ENCODE measurements at regions not wholly inside any gene's neighbourhood (a gene's known extent, or its start where the extent isn't known, plus 50 kb on each side); places are given as distances from the start of the nearest gene placed in this dataset.

DNA sequence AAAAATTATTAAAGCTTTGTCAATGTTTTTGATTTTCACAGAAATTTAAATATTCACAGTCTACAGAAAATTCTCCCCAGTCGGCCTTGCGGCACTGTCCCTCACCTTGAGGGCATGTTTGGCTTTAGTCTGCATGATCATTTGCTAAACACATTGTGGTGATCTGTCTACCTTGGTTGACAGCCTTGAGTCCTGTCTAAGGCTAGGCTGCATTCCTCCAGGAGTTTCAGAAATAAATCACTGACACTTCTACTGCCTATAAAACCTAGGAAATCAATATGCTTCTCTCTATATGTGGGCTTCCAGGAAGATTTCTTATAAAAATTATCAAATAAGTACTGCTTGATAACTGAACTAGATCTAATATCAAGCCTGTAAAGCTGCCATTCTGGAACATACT lies 430.7 kb upstream of the GRM3 start:
- Histone ChIP-seq H4K5ac (ENCODE audit: insufficient read length, low read depth, low read length) (no peak overlapping the region), H2BK20ac (ENCODE audit: low read length) (0 out of 2 replicates have a peak overlapping the region, but pooled peaks have one; percentile 24), H3K36me3 (ENCODE audit: control insufficient read depth in 2 of 4, insufficient read depth in 4 of 4, low read length in 3 of 4) (no peaks in the 10 kb centered on the region), H3K4me2 (ENCODE audit: insufficient read depth in 1 of 2, low read depth in 2 of 2, low read length in 2 of 2) (no peak overlapping the region), H2BK15ac (ENCODE audit: low read length) (no peak overlapping the region), H3K56ac (replicated peaks; ENCODE audit: insufficient read length, low read depth, low read length) (no peak overlapping the region), H4K91ac (replicated peaks; ENCODE audit: insufficient read length, low read length) (no peak overlapping the region), H2BK120ac (replicated peaks; ENCODE audit: low read depth, low read length) (no peak overlapping the region), H3K23me2 (ENCODE audit: low read depth, low read length) (no peaks in the 10 kb centered on the region), H3K79me1 (ENCODE audit: low read depth, low read length) (no peaks in the 10 kb centered on the region), H4K8ac (ENCODE audit: extremely low read depth, insufficient read depth, low read length) (no peak overlapping the region), H3K27me3 (replicated peaks in 1 of 4; ENCODE audit: control insufficient read depth in 3 of 4, extremely low read depth in 1 of 4, insufficient read depth in 3 of 4, low read length in 3 of 4) (no peaks in the 10 kb centered on the region), H3K14ac (ENCODE audit: insufficient read length) (no peak overlapping the region), H3K4me1 (replicated peaks in 1 of 4; ENCODE audit: control insufficient read depth in 3 of 4, insufficient read depth in 4 of 4, low read length in 3 of 4) (no peaks in the 10 kb centered on the region), H3K9ac (replicated peaks in 1 of 4; ENCODE audit: extremely low read depth in 1 of 4, low read depth in 3 of 4, low read length in 3 of 4) (no peak overlapping the region), H4K20me1 (replicated peaks in 1 of 2; ENCODE audit: control insufficient read depth in 1 of 2, insufficient read depth in 2 of 2, low read length in 2 of 2) (no peaks in the 10 kb centered on the region), H2AFZ (ENCODE audit: low read length) (no peak overlapping the region), H3K79me2 (ENCODE audit: control insufficient read depth in 1 of 2, insufficient read depth in 2 of 2, low read length in 2 of 2) (no peaks in the 10 kb centered on the region), H3K9me3 (ENCODE audit: insufficient read depth in 2 of 2, low read depth in 1 of 2, low read length in 1 of 2) (no peaks in the 10 kb centered on the region; a peak in 1 of 4 replicates), H3K4ac (replicated peaks; ENCODE audit: insufficient read length, low read depth, low read length) (no peak overlapping the region), H3K18ac (ENCODE audit: extremely low read depth, low read length) (no peak overlapping the region), H3K4me3 (ENCODE audit: extremely low read depth in 1 of 4, insufficient read depth in 2 of 4, low read depth in 3 of 4, low read length in 4 of 4) (no peak overlapping the region), H3K23ac (ENCODE audit: insufficient read length) (no peak overlapping the region), H2AK5ac (ENCODE audit: low read depth, low read length) (no peak overlapping the region), H2BK5ac (ENCODE audit: low read depth, low read length) (no peak overlapping the region), H3K27ac (ENCODE audit: low read depth, low read length) (no peak overlapping the region), H2BK12ac (ENCODE audit: low read depth, low read length) (no peak overlapping the region)
- 83% methylated on average over 2 of the region's 2 CpGs; no CpG with 5 or more reads in 1 of the 2 experiments for WGBS, 2 experiments (ENCODE audit: extremely low coverage in 1 of 2, insufficient coverage in 1 of 2, insufficient read length in 1 of 2, insufficient replicate concordance in 2 of 2, low coverage in 1 of 2, low lambda C conversion rate in 2 of 2, missing lambda C conversion rate in 1 of 2)
- ChIA-PET POLR2A (ENCODE audit: partially characterized antibody) (no interaction called here), CTCF (ENCODE audit: partially characterized antibody) (interaction anchor here (1.0 kb wide), 1 partner anchor 13 kb away, joined by 3 read pairs; no protein-coding TSS in a partner anchor)
- FAIRE-seq (no peak), DNase-seq (ENCODE audit: low read depth in 1 of 2, low spot score in 2 of 2) (no peak)
- no peak for TF ChIP-seq FOSL1 (IDR thresholded peaks at IDR 0.05; ENCODE audit: insufficient read depth, low read depth, low read length)
- no peak for TF ChIP-seq SIRT6 (IDR thresholded peaks at IDR 0.05; ENCODE audit: low read length)
- TF ChIP-seq RAD21 (IDR thresholded peaks at IDR 0.05 in 1 of 2, conservative IDR thresholded peaks at IDR 0.05 in 1 of 2; ENCODE audit: low read depth in 2 of 2, low read length in 2 of 2) = no peak
- TF ChIP-seq, protein P1, sequence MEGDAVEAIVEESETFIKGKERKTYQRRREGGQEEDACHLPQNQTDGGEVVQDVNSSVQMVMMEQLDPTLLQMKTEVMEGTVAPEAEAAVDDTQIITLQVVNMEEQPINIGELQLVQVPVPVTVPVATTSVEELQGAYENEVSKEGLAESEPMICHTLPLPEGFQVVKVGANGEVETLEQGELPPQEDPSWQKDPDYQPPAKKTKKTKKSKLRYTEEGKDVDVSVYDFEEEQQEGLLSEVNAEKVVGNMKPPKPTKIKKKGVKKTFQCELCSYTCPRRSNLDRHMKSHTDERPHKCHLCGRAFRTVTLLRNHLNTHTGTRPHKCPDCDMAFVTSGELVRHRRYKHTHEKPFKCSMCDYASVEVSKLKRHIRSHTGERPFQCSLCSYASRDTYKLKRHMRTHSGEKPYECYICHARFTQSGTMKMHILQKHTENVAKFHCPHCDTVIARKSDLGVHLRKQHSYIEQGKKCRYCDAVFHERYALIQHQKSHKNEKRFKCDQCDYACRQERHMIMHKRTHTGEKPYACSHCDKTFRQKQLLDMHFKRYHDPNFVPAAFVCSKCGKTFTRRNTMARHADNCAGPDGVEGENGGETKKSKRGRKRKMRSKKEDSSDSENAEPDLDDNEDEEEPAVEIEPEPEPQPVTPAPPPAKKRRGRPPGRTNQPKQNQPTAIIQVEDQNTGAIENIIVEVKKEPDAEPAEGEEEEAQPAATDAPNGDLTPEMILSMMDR (IDR thresholded peaks at IDR 0.05; ENCODE audit: control extremely low read depth in 1 of 3, insufficient read depth in 1 of 3, low read depth in 1 of 3, low read length in 3 of 3) = no peak
- no peak for TF ChIP-seq EP300 (IDR thresholded peaks at IDR 0.05; ENCODE audit: borderline replicate concordance in 1 of 2, low read depth in 2 of 2, low read length in 2 of 2)
- TF ChIP-seq, protein P2, sequence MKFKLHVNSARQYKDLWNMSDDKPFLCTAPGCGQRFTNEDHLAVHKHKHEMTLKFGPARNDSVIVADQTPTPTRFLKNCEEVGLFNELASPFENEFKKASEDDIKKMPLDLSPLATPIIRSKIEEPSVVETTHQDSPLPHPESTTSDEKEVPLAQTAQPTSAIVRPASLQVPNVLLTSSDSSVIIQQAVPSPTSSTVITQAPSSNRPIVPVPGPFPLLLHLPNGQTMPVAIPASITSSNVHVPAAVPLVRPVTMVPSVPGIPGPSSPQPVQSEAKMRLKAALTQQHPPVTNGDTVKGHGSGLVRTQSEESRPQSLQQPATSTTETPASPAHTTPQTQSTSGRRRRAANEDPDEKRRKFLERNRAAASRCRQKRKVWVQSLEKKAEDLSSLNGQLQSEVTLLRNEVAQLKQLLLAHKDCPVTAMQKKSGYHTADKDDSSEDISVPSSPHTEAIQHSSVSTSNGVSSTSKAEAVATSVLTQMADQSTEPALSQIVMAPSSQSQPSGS (IDR thresholded peaks at IDR 0.05; ENCODE audit: low read length) = no peak
- TF ChIP-seq RBBP5 (IDR thresholded peaks at IDR 0.05; ENCODE audit: borderline replicate concordance, low read depth, low read length) = no peak
- no peak for TF ChIP-seq SP2 (IDR thresholded peaks at IDR 0.05; ENCODE audit: low read length)

Data from H1 (cell line).